ENCODE measurements at regions not wholly inside any gene's neighbourhood (a gene's known extent, or its start where the extent isn't known, plus 50 kb on each side); places are given as distances from the start of the nearest gene placed in this dataset.

- no peak for DNase-seq (ENCODE audit: low read depth)
These were observed 312.4 kb upstream of the RTL1 start for GRCh38 chr14:101215927-101216326.

GRCh38 chr14:101216366-101217079, 313.0 kb upstream of the RTL1 start:
- no peak for DNase-seq (ENCODE audit: low read depth)

- DNase-seq (ENCODE audit: low read depth), result no peak
These were observed 313.6 kb upstream of the RTL1 start for GRCh38 chr14:101217080-101217463.

- no peak for DNase-seq (ENCODE audit: low read depth)
These were observed 314.3 kb upstream of the RTL1 start for GRCh38 chr14:101217616-101218371.

GRCh38 chr14:101219896-101220703, 316.6 kb upstream of the RTL1 start:
- no peak for DNase-seq (ENCODE audit: low read depth)

- no peak for DNase-seq (ENCODE audit: low read depth)
These were observed 317.5 kb upstream of the RTL1 start for GRCh38 chr14:101220921-101221510.

- no peak for DNase-seq (ENCODE audit: low read depth)
These were observed 318.1 kb upstream of the RTL1 start for GRCh38 chr14:101221549-101222160.

- DNase-seq (ENCODE audit: low read depth), result no peak
These were observed 319.0 kb upstream of the RTL1 start for GRCh38 chr14:101222362-101223070.

GRCh38 chr14:101223127-101223526, 319.6 kb upstream of the RTL1 start:
- DNase-seq (ENCODE audit: low read depth), result no peak

GRCh38 chr14:101223561-101224162, 320.1 kb upstream of the RTL1 start:
- DNase-seq (ENCODE audit: low read depth), result no peak

- DNase-seq (ENCODE audit: low read depth), result no peak
These were observed 321.0 kb upstream of the RTL1 start for GRCh38 chr14:101224356-101225156.

- DNase-seq (ENCODE audit: low read depth), result no peak
These were observed 321.9 kb upstream of the RTL1 start for GRCh38 chr14:101225157-101226152.

GRCh38 chr14:101226265-101226602, 322.7 kb upstream of the RTL1 start:
- DNase-seq (ENCODE audit: low read depth), result no peak

- DNase-seq (ENCODE audit: low read depth), result no peak
These were observed 323.3 kb upstream of the RTL1 start for GRCh38 chr14:101226603-101227425.

- no peak for DNase-seq (ENCODE audit: low read depth)
These were observed 324.4 kb upstream of the RTL1 start for GRCh38 chr14:101227611-101228594.

GRCh38 chr14:101228949-101229541, 325.5 kb upstream of the RTL1 start:
- DNase-seq (ENCODE audit: low read depth), result no peak
